B cell (primary cell): ENCODE measurements at regions not wholly inside any gene's neighbourhood (a gene's known extent, or its start where the extent isn't known, plus 50 kb on each side); places are given as distances from the start of the nearest gene placed in this dataset.

ENCODE experiments used
- ATAC-seq: fragments of 200-7000 bp; cut with Tn5 transposase; one replicate; pipeline ENCODE4 v1.10.0; 2021; ENCODE audit warnings: low read depth, mild to moderate bottlenecking, moderate number of reproducible peaks, moderate library complexity
- CTCF ChIA-PET: fragments of 350-600 bp; sonication (Branson Sonifier 250); formaldehyde crosslinking; loops from one replicate; lab custom pipeline; 2021; ENCODE audit warnings: antibody characterized with exemption, inconsistent platforms; lab: Charles Lee
- POLR2A ChIA-PET: fragments of 350-600 bp; sonication (Branson Sonifier 250); formaldehyde crosslinking; loops from one replicate; lab custom pipeline; 2021; ENCODE audit warnings: antibody characterized with exemption; lab: Charles Lee
- DNase-seq: peaks from one replicate; pipeline ENCODE4 v3.0.0; 2013
- H2AFZ ChIP-seq: 2 replicates; pipeline ENCODE4 v1.6.1; 2012; ENCODE audit warnings: mild to moderate bottlenecking, low read depth, low read length; ENCODE audit not compliant: insufficient read depth, poor library complexity, severe bottlenecking
- H3K27ac ChIP-seq, 2 donors: 1 replicate in 1 of 2; 2 replicates in 1 of 2; pipeline ENCODE4 v1.5.1; 2012 to 2013; ENCODE audit warnings: low read length in 2 of 2, mild to moderate bottlenecking in 2 of 2, moderate library complexity in 1 of 2
- H3K27me3 ChIP-seq, 4 experiments: fragments of 200-600 bp in 1 of 4; sonication (generic) in 1 of 4; replicated peaks in 1 of 4; 1 replicate in 2 of 4; 2 replicates in 2 of 4; pipeline versions ENCODE4 v1.6.1 to v1.7.0; 2013 to 2016; ENCODE audit warnings: low read length in 3 of 4, mild to moderate bottlenecking in 2 of 4, mixed read lengths in 1 of 4, moderate library complexity in 1 of 4; ENCODE audit not compliant: insufficient read depth in 4 of 4, control insufficient read depth in 3 of 4; ENCODE audit errors: control extremely low read depth in 1 of 4
- H3K36me3 ChIP-seq, 2 experiments: replicated peaks in 1 of 2; 1 replicate in 1 of 2; 2 replicates in 1 of 2; pipeline versions ENCODE4 v1.6.1 to v1.7.1; 2013; ENCODE audit warnings: low read length in 1 of 2; ENCODE audit not compliant: insufficient read depth in 2 of 2, control insufficient read depth in 1 of 2; ENCODE audit errors: control extremely low read depth in 1 of 2, extremely low read depth in 1 of 2
- H3K4me1 ChIP-seq, 2 donors: fragments of 200-600 bp in 1 of 2; sonication (generic) in 1 of 2; 1 replicate in 1 of 2; 2 replicates in 1 of 2; pipeline versions ENCODE4 v1.5.1 to v1.6.1; 2013 to 2017; ENCODE audit warnings: low read length in 2 of 2; ENCODE audit not compliant: control insufficient read depth in 2 of 2, insufficient read depth in 2 of 2
- H3K4me2 ChIP-seq: replicated peaks from 2 replicates; pipeline ENCODE3; 2012; ENCODE audit warnings: mild to moderate bottlenecking, low read depth, low read length; ENCODE audit not compliant: poor library complexity, severe bottlenecking
- H3K4me3 ChIP-seq, 5 experiments: fragments of 200-600 bp in 1 of 5; sonication (generic) in 1 of 5; 1 replicate in 3 of 5; 2 replicates in 2 of 5; pipeline versions ENCODE4 v1.5.1 to v1.7.0; 2011 to 2016; ENCODE audit warnings: low read length in 4 of 5, mild to moderate bottlenecking in 4 of 5, low read depth in 2 of 5, control low read depth in 1 of 5, moderate library complexity in 1 of 5; ENCODE audit not compliant: insufficient read depth in 1 of 5; ENCODE audit errors: control extremely low read depth in 1 of 5, extremely low read depth in 1 of 5
- H3K79me2 ChIP-seq: fragments of 200-600 bp; sonication (generic); one replicate; pipeline ENCODE4 v1.6.0; 2016; ENCODE audit warnings: low read length; ENCODE audit not compliant: control insufficient read depth, insufficient read depth
- H3K9ac ChIP-seq: fragments of 200-600 bp; sonication (generic); 2 replicates; pipeline ENCODE4 v1.6.1; 2017; ENCODE audit warnings: mild to moderate bottlenecking, low read length, moderate library complexity
- H3K9me3 ChIP-seq, 3 donors: one replicate each; pipeline versions ENCODE4 v1.6.1 to v1.7.1; 2013; ENCODE audit warnings: low read length in 2 of 3; ENCODE audit not compliant: control insufficient read depth in 2 of 3, insufficient read depth in 1 of 3; ENCODE audit errors: control extremely low read depth in 1 of 3
- H4K20me1 ChIP-seq: 2 replicates; pipeline ENCODE4 v1.6.0; 2012; ENCODE audit warnings: mild to moderate bottlenecking, low read length; ENCODE audit not compliant: insufficient read depth, control insufficient read depth, poor library complexity, severe bottlenecking
- H3K27ac Mint-ChIP-seq: one replicate; pipeline ENCODE4 v1.8.0; 2021; ENCODE audit warnings: mixed read lengths
- H3K27me3 Mint-ChIP-seq: one replicate; pipeline ENCODE4 v1.8.0; 2021; ENCODE audit warnings: mixed read lengths
- H3K4me1 Mint-ChIP-seq: one replicate; pipeline ENCODE4 v1.8.0; 2021; ENCODE audit warnings: mixed read lengths
- H3K4me3 Mint-ChIP-seq: one replicate; pipeline ENCODE4 v1.8.0; 2021; ENCODE audit warnings: mixed read lengths
- H3K9me3 Mint-ChIP-seq: one replicate; pipeline ENCODE4 v1.8.0; 2022; ENCODE audit warnings: mixed read lengths; ENCODE audit not compliant: insufficient read depth
- CTCF ChIP-seq: fragments of 200-600 bp; IDR thresholded peaks from one replicate; pipeline ENCODE4 v1.8.0; 2022; ENCODE audit warnings: antibody characterized with exemption, mild to moderate bottlenecking
- EZH2 ChIP-seq: IDR thresholded peaks from 2 replicates; pipeline ENCODE4 v1.6.1; 2012; ENCODE audit warnings: borderline replicate concordance, low read depth, mild to moderate bottlenecking, moderate library complexity, low read length; ENCODE audit not compliant: insufficient read depth, poor library complexity, severe bottlenecking
- WGBS: methylation state at CpG from one replicate; pipeline ENCODE4 v1.1.5; 2013; ENCODE audit warnings: missing lambda C conversion rate; ENCODE audit not compliant: insufficient coverage; 5-methylcytosine and 5-hydroxymethylcytosine counted together
- intact Hi-C: fragments of 100-400 bp; cut with micrococcal nuclease; formaldehyde crosslinking; loops from one replicate; pipeline ENCODE4 v1.10.0; 2022

GRCh38 chr1:30302858-30303257 is 420.5 kb downstream of the MATN1 start:
- Histone ChIP-seq H3K4me1 (no peaks in the 10 kb centered on the region), H3K4me2 (no peak overlapping the region), H2AFZ (no peak overlapping the region), H3K9ac (no peak overlapping the region), H3K27me3 (peaks cover 0 to 3% (median 0%) of the 10 kb centered on the region in 4 experiments), H3K36me3 (no peaks in the 10 kb centered on the region), H3K79me2 (no peaks in the 10 kb centered on the region), H3K9me3 (peaks cover 0 to under 1% (median 0%) of the 10 kb centered on the region in 3 donors), H3K27ac (no peak overlapping the region), H3K4me3 (no peak overlapping the region), H4K20me1 (no peaks in the 10 kb centered on the region)
- ChIA-PET CTCF (no interaction called here), POLR2A (no interaction called here)
- Mint-ChIP-seq H3K4me1 (no peaks in the 10 kb centered on the region), H3K9me3 (no peaks in the 10 kb centered on the region), H3K27ac (no peak overlapping the region), H3K4me3 (no peak overlapping the region), H3K27me3 (peaks cover 23% of the 10 kb centered on the region)
- DNase-seq (no peak), ATAC-seq (no peak)
- intact Hi-C loops = no loop called here
- TF ChIP-seq EZH2 = no peak
- 94% methylated on average over 5 of the region's 5 CpGs for WGBS

DNA sequence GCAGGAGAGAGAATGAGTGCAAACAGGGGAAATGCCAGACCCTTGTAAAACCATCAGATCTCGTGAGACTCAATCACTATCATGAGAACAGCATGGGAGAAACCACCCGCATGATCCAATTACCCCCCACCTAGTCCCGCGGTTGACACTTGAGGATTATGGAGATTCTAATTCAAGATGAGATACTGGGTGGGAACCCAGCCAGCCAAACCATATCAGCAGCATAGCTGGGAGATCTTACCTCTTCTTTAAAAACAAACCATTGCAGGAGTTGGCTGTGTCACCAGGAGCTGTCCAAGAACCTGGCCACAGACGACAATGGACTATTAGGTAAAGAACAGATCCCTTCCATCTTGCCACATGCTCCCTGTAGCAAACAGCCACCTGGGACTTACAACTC is 422.7 kb downstream of the MATN1 start:
- TF ChIP-seq EZH2 = no peak
- no peak for TF ChIP-seq CTCF
- WGBS = 86% methylated on average over 1 of the region's 5 CpGs
- no peak for ATAC-seq
- no peak overlapping the region for H3K27ac ChIP-seq
- H4K20me1 ChIP-seq = no peaks in the 10 kb centered on the region
- H3K79me2 ChIP-seq = no peaks in the 10 kb centered on the region
- no peak overlapping the region for H2AFZ ChIP-seq
- intact Hi-C loops = no loop called here
- Mint-ChIP-seq H3K9me3 (no peaks in the 10 kb centered on the region), H3K4me3 (no peak overlapping the region), H3K27me3 (peaks cover 16% of the 10 kb centered on the region), H3K27ac (no peak overlapping the region), H3K4me1 (no peaks in the 10 kb centered on the region)
- no peak for DNase-seq
- CTCF ChIA-PET = interaction anchor here (1.1 kb wide), 1 partner anchor 8 kb away, joined by 3 read pairs; no protein-coding TSS in a partner anchor
- no peaks in the 10 kb centered on the region for H3K4me1 ChIP-seq
- no peak overlapping the region for H3K4me2 ChIP-seq
- H3K36me3 ChIP-seq = no peaks in the 10 kb centered on the region
- H3K9me3 ChIP-seq = peaks cover 0 to 5% (median 0%) of the 10 kb centered on the region in 3 donors
- POLR2A ChIA-PET = no interaction called here
- no peak overlapping the region for H3K9ac ChIP-seq
- no peak overlapping the region for H3K4me3 ChIP-seq
- H3K27me3 ChIP-seq = no peaks in the 10 kb centered on the region
